ENCODE measurements at regions not wholly inside any gene's neighbourhood (a gene's known extent, or its start where the extent isn't known, plus 50 kb on each side); places are given as distances from the start of the nearest gene placed in this dataset.

DNA sequence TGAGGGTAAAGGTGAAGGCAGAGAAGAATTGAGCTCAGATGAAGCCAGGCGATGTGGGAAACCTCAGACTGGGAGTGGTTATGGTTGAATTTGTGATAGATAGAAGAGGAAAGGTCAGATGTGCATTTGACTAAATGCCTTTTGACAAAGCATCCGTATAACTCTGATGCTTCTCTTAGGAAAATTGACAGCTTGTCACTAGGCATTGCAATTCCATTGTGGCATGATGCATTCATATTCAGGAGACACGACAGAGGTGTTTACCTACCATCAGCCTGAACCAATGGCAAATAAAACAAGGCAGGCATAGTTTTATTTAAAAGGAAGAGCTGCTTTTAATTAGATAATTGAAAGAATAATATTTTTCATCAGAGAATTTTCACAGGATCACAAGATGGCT, 325.1 kb upstream of the IGFBP7 start:
- peaks cover 10% of the 10 kb centered on the region for H3K4me1 Mint-ChIP-seq (ENCODE audit: low read depth, unreplicated experiment)
- H3K4me3 Mint-ChIP-seq (ENCODE audit: unreplicated experiment): no peak overlapping the region
- TF ChIP-seq, protein P1, sequence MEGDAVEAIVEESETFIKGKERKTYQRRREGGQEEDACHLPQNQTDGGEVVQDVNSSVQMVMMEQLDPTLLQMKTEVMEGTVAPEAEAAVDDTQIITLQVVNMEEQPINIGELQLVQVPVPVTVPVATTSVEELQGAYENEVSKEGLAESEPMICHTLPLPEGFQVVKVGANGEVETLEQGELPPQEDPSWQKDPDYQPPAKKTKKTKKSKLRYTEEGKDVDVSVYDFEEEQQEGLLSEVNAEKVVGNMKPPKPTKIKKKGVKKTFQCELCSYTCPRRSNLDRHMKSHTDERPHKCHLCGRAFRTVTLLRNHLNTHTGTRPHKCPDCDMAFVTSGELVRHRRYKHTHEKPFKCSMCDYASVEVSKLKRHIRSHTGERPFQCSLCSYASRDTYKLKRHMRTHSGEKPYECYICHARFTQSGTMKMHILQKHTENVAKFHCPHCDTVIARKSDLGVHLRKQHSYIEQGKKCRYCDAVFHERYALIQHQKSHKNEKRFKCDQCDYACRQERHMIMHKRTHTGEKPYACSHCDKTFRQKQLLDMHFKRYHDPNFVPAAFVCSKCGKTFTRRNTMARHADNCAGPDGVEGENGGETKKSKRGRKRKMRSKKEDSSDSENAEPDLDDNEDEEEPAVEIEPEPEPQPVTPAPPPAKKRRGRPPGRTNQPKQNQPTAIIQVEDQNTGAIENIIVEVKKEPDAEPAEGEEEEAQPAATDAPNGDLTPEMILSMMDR (IDR thresholded peaks at IDR 0.05; ENCODE audit: partially characterized antibody, unreplicated experiment): no peak

DNA sequence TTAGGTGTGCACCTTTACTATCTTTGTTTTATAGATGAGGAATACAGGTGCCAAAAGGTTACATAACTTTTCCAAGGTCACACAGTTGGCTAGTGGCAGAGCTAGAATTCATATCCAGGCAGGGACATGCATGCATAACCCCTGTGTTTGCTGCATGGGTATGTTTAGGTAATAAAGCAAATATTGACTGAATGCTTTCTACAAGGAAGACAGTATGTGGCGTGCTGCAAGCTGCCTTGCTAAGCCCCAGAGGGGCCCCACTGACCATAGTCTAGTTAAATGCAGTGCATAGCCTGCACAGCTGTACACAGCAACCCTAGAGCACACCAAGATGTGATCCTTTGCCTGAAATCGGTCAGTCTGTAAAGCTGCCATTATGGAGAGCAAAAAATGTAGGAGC, 320.5 kb upstream of the IGFBP7 start:
- H3K27me3 Mint-ChIP-seq (ENCODE audit: unreplicated experiment): peaks cover 2% of the 10 kb centered on the region
- peaks cover 13% of the 10 kb centered on the region for H3K4me1 Mint-ChIP-seq (ENCODE audit: low read depth, unreplicated experiment)
- peaks cover 5% of the 10 kb centered on the region for H3K9me3 Mint-ChIP-seq (ENCODE audit: unreplicated experiment)
- no peak overlapping the region for H3K27ac Mint-ChIP-seq (ENCODE audit: unreplicated experiment)
- H3K36me3 Mint-ChIP-seq (ENCODE audit: unreplicated experiment): no peaks in the 10 kb centered on the region
- peak; percentile 22 for DNase-seq
- TF ChIP-seq, protein P1 (IDR thresholded peaks at IDR 0.05; ENCODE audit: partially characterized antibody, unreplicated experiment): no peak
- H3K4me3 Mint-ChIP-seq (ENCODE audit: unreplicated experiment): no peak overlapping the region

More for the DNA sequence above, 325.1 kb upstream of the IGFBP7 start:
- DNase-seq: no peak
- H3K9me3 Mint-ChIP-seq (ENCODE audit: unreplicated experiment): no peaks in the 10 kb centered on the region
- no peaks in the 10 kb centered on the region for H3K27me3 Mint-ChIP-seq (ENCODE audit: unreplicated experiment)
- H3K27ac Mint-ChIP-seq (ENCODE audit: unreplicated experiment): no peak overlapping the region
- H3K36me3 Mint-ChIP-seq (ENCODE audit: unreplicated experiment): no peaks in the 10 kb centered on the region

DNA sequence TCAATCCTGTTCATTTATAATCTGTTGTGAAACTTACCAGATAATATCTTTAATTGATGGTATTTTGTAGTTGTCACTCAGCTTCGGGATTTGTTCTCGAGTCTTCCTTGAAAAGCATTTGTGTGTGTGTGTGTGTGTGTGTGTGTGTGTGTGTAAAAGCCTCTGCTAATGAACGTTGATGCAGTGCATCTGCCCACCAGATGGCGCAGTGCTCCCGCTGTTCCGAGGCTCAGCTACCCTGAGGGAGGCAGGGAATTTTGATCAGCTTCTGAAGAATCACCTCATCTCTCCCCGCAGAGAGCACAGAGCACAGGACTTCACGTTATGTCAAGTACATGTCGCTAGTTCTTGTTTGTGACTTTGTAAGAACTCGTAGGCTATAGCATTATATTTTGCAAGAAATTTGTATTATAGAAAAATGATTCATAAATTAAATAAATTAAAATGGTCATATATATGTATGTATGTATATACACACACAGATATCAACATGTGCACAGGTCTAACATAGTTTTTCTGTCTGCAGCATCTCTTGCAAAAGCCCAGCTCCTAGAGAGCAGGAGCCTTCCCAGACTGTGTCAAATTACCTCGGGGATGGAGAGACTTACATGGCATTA, 316.7 kb upstream of the IGFBP7 start:
- Mint-ChIP-seq H3K36me3 (ENCODE audit: unreplicated experiment) (peaks cover 8% of the 10 kb centered on the region), H3K9me3 (ENCODE audit: unreplicated experiment) (peaks cover 5% of the 10 kb centered on the region), H3K4me1 (ENCODE audit: low read depth, unreplicated experiment) (peaks cover 10% of the 10 kb centered on the region), H3K27me3 (ENCODE audit: unreplicated experiment) (peaks cover 2% of the 10 kb centered on the region), H3K4me3 (ENCODE audit: unreplicated experiment) (no peak overlapping the region), H3K27ac (ENCODE audit: unreplicated experiment) (no peak overlapping the region)
- peak; percentile 85 for DNase-seq
- TF ChIP-seq, protein P1 (IDR thresholded peaks at IDR 0.05; ENCODE audit: partially characterized antibody, unreplicated experiment): peak; percentile 45

DNA sequence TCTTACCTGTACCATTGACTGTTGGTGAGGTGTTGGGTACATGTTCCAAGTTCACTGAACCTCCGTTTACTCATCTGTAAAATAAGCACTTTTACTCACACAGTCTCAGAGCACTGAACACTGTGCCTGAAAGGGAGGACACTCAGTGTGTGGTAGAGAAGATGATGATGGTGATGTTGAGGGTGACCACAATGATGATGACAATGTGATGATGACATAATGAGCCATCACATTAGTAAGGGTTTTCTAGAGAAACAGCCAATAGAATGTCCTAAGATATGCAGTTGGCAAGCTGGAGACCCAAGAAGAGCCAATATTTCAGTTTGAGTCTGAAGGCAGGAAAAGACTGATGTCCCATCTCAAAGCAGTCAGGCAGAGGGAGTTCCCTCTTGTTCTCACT, 315.4 kb upstream of the IGFBP7 start:
- H3K4me1 Mint-ChIP-seq (ENCODE audit: low read depth, unreplicated experiment): peaks cover 3% of the 10 kb centered on the region
- TF ChIP-seq, protein P1 (IDR thresholded peaks at IDR 0.05; ENCODE audit: partially characterized antibody, unreplicated experiment): no peak
- no peak overlapping the region for H3K27ac Mint-ChIP-seq (ENCODE audit: unreplicated experiment)
- H3K36me3 Mint-ChIP-seq (ENCODE audit: unreplicated experiment): peaks cover 14% of the 10 kb centered on the region
- peaks cover 5% of the 10 kb centered on the region for H3K9me3 Mint-ChIP-seq (ENCODE audit: unreplicated experiment)
- H3K4me3 Mint-ChIP-seq (ENCODE audit: unreplicated experiment): no peak overlapping the region
- DNase-seq: no peak
- H3K27me3 Mint-ChIP-seq (ENCODE audit: unreplicated experiment): peaks cover 2% of the 10 kb centered on the region

DNA sequence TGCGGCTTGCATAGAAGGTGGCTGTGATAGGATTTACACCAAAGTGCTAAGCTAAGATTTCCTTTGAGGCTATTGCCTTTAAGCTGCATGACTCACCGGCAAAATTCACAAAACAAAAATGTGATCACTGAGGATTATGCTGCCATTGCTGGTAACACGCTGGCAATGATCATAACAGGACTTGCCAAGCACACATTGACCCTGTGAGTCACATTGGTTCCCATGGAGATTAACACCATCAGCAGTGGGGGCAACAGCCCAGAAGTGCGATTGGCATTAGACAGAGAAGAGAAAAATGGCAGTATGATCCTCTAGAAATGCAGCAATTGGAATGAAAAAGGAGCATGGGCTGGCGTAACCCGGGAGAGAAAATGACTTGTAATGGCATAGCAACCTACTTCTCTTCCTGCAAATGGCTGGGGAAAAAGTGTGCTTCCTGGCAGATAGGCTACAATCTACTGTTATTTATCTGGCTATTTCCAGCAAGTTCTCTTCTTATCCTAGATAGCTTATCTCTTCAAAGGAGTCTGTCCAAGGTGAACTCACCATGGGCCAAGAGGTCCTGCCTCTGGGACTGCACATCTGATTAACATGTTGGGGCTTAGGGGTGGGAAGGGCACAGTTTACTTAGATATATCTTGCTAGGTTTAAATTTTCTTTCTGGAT, 314.2 kb upstream of the IGFBP7 start:
- H3K27me3 Mint-ChIP-seq (ENCODE audit: unreplicated experiment): peaks cover 2% of the 10 kb centered on the region
- H3K9me3 Mint-ChIP-seq (ENCODE audit: unreplicated experiment): peaks cover 2% of the 10 kb centered on the region
- H3K4me1 Mint-ChIP-seq (ENCODE audit: low read depth, unreplicated experiment): peaks cover 3% of the 10 kb centered on the region
- TF ChIP-seq, protein P1 (IDR thresholded peaks at IDR 0.05; ENCODE audit: partially characterized antibody, unreplicated experiment): no peak
- DNase-seq: no peak
- no peak overlapping the region for H3K27ac Mint-ChIP-seq (ENCODE audit: unreplicated experiment)
- H3K36me3 Mint-ChIP-seq (ENCODE audit: unreplicated experiment): peaks cover 14% of the 10 kb centered on the region
- H3K4me3 Mint-ChIP-seq (ENCODE audit: unreplicated experiment): no peak overlapping the region
